HFFc6 (cell line): ENCODE measurements at regions not wholly inside any gene's neighbourhood (a gene's known extent, or its start where the extent isn't known, plus 50 kb on each side); places are given as distances from the start of the nearest gene placed in this dataset.

Source experiments
- DNase-seq: peaks from one replicate; pipeline ENCODE4 v3.0.0-alpha.2; 2018
- H3K27ac Mint-ChIP-seq: 2 replicates; pipeline ENCODE4 v1.8.0; 2020; ENCODE audit warnings: mild to moderate bottlenecking, mixed read lengths
- H3K27me3 Mint-ChIP-seq: 2 replicates; pipeline ENCODE4 v1.8.0; 2021; ENCODE audit warnings: mild to moderate bottlenecking, moderate library complexity, mixed read lengths; ENCODE audit not compliant: insufficient read depth
- H3K36me3 Mint-ChIP-seq: 2 replicates; pipeline ENCODE4 v1.8.0; 2021; ENCODE audit warnings: low read depth, mixed read lengths
- H3K4me1 Mint-ChIP-seq: 2 replicates; pipeline ENCODE4 v1.8.0; 2020; ENCODE audit warnings: low read depth, mixed read lengths
- H3K4me3 Mint-ChIP-seq: 2 replicates; pipeline ENCODE4 v1.8.0; 2020; ENCODE audit warnings: mild to moderate bottlenecking, moderate library complexity, mixed read lengths
- H3K9me3 Mint-ChIP-seq: 2 replicates; pipeline ENCODE4 v1.8.0; 2020; ENCODE audit warnings: mild to moderate bottlenecking, mixed read lengths
- CTCF ChIP-seq: fragments of 200-600 bp; sonication (generic); IDR thresholded peaks from 2 replicates; pipeline ENCODE4 v1.5.0; 2021; ENCODE audit warnings: antibody characterized with exemption, mild to moderate bottlenecking

GRCh38 chr13:90091611-90092010 lies 1255.9 kb upstream of the MIR17HG start:
- no peak overlapping the region for H3K27ac Mint-ChIP-seq
- DNase-seq, result no peak
- H3K4me3 Mint-ChIP-seq, result no peak overlapping the region
- no peak for TF ChIP-seq CTCF
- H3K36me3 Mint-ChIP-seq, result no peaks in the 10 kb centered on the region
- no peaks in the 10 kb centered on the region for H3K27me3 Mint-ChIP-seq
- H3K4me1 Mint-ChIP-seq, result no peaks in the 10 kb centered on the region; the same call in 1 of the 2 replicates
- H3K9me3 Mint-ChIP-seq, result peaks cover 7% of the 10 kb centered on the region; the same call in 1 of the 2 replicates

DNA sequence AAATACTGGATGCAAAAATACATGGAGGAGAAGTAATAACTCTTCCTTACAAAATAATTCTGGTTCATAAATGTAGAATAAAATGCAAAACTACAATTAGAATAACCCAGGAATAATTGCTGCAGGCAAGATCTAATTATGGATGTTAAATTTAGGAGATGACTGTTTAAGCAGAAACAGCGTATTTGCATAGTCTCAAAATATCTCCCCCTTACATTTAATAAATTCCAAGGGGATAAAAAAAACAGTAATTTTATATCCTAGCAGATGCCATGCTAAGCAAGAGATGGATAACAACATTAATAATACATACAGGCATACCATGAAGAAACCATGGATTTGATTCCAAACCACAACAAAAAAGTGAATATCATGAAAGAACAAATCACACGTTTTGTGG lies 1253.1 kb upstream of the MIR17HG start:
- Mint-ChIP-seq H3K4me1 (no peaks in the 10 kb centered on the region), H3K27ac (no peak overlapping the region), H3K27me3 (no peaks in the 10 kb centered on the region), H3K36me3 (no peaks in the 10 kb centered on the region), H3K4me3 (no peak overlapping the region), H3K9me3 (peaks cover 4% of the 10 kb centered on the region; the same call in 1 of the 2 replicates)
- TF ChIP-seq CTCF, result no peak
- no peak for DNase-seq

DNA sequence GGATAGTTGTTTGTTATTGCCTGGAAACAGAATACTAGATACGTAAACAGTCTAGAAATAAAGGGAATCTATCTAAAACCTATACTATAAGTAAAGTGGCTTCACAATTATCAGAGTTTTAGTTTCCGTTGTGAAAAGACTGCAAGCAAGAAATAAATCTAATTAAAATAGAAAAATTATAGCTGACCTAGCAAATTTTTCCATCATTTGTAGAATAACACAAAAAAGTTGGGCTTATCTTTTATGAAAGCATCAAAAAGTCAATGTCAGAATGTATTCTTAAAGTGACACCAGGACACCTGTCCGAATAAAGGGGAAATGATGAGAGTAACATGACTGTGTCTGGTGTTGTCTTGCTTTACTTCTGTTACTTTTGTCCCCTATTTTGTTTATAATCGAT lies 1248.9 kb upstream of the MIR17HG start:
- Mint-ChIP-seq H3K4me3 (no peak overlapping the region), H3K27me3 (no peaks in the 10 kb centered on the region), H3K36me3 (0 out of 2 replicates have a peak, but pooled peaks cover under 1% of the 10 kb centered on the region), H3K27ac (no peak overlapping the region), H3K4me1 (no peaks in the 10 kb centered on the region), H3K9me3 (peaks cover 23% of the 10 kb centered on the region)
- no peak for DNase-seq
- no peak for TF ChIP-seq CTCF

DNA sequence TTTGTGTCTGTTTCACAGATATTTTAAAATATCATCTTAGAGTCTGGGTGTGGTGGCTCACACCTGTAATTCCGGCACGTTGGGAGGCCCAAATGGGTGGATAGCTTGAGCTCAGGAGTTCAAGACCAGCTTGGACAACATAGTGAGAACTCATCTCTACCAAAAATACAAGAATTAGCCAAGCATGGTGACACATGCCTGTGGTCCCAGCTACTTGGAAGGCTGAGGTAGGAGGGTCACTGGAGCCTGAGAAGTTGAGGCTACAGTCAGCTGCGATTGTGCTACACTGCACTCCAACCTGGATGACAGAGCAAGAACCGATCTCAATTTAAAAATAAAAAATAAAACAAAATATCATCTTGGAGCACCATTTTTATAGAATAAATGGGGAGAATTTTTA lies 1247.6 kb upstream of the MIR17HG start:
- no peaks in the 10 kb centered on the region for H3K4me1 Mint-ChIP-seq
- H3K27me3 Mint-ChIP-seq, result no peaks in the 10 kb centered on the region
- H3K36me3 Mint-ChIP-seq, result peaks cover 6% of the 10 kb centered on the region; the same call in 1 of the 2 replicates
- H3K9me3 Mint-ChIP-seq, result peaks cover 31% of the 10 kb centered on the region
- no peak overlapping the region for H3K27ac Mint-ChIP-seq
- no peak for TF ChIP-seq CTCF
- no peak for DNase-seq
- no peak overlapping the region for H3K4me3 Mint-ChIP-seq

GRCh38 chr13:90103099-90103784 lies 1244.2 kb upstream of the MIR17HG start:
- Mint-ChIP-seq H3K4me3 (no peak overlapping the region), H3K9me3 (peaks cover 27% of the 10 kb centered on the region), H3K27me3 (no peaks in the 10 kb centered on the region), H3K27ac (no peak overlapping the region), H3K36me3 (peaks cover 6% of the 10 kb centered on the region; the same call in 1 of the 2 replicates), H3K4me1 (peaks cover 20% of the 10 kb centered on the region; the same call in 1 of the 2 replicates)
- TF ChIP-seq CTCF, result no peak
- no peak for DNase-seq
